Stimulated activated CD8-positive, alpha-beta memory T cell treated with anti-CD3 and anti-CD28 coated beads, Interleukin-7, amount 100 ng/mL, for 24 hours (primary cell): ENCODE measurements at regions not wholly inside any gene's neighbourhood (a gene's known extent, or its start where the extent isn't known, plus 50 kb on each side); places are given as distances from the start of the nearest gene placed in this dataset.
"Not testable (repeated sequence)": the region's sequence is repeated elsewhere in the genome, so short reads cannot be mapped to it uniquely, and the experiment has no call there.

Experiments used
- DNase-seq: peaks from one replicate; pipeline ENCODE4 v3.0.0-alpha.2; 2020; ENCODE audit warnings: low read depth

- no peak for DNase-seq
Measured at GRCh38 chr9:7739595-7739994, 60.0 kb downstream of the DMAC1 start.

GRCh38 chr9:7735311-7735710 lies 64.3 kb downstream of the DMAC1 start:
- no peak for DNase-seq

DNA sequence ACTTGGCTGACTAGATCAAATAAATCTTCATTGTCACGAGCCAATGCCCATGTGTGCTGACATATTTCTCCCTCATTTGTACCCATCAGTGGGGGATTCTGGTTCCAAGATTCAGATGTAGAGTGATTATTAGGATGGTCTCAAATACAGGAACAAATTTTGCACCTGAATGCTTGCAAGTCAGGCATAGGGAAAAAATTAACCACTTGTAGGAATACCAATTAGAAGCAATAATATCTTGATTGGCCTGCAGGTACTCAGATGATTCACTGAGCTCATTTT lies 69.5 kb downstream of the DMAC1 start:
- DNase-seq = no peak

DNA sequence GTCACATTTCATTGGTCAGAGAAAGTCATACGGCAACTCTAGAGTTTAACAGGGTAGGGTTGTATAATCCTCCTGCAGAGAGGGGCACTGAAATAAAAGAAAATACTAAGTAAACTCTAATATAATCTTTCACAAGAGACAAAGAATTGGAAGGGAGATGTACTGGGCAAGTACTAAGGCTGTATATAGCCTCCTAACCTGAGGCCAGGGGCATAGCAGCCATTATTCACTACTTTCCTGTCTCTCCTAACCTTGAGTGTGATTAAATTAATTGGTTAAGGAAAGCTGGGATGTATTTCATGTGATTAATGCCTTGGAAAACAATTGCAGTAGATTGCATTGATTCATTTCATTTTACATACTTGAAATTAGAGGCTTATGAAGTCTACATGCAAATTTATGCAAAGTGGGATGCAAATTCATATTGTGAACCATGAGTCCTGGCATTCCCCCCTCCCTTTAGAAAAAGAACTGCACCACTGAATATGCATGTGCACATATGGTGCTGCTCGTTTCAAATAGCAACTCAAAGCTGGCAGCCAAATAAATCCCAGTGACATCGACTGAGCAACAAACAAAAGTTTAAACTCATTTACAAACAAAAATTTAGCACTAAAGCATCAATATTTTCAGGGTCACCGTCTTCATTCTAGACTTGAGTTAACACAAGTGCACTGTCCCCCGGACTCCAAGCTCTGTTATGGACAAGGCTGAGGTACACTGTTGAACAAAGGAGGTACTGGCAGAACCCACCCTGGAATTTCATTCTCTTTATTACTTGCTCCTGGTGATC lies 70.0 kb downstream of the DMAC1 start:
- no peak for DNase-seq

- DNase-seq = no peak
Measured at GRCh38 chr9:7721291-7721690, 78.3 kb downstream of the DMAC1 start.

DNA sequence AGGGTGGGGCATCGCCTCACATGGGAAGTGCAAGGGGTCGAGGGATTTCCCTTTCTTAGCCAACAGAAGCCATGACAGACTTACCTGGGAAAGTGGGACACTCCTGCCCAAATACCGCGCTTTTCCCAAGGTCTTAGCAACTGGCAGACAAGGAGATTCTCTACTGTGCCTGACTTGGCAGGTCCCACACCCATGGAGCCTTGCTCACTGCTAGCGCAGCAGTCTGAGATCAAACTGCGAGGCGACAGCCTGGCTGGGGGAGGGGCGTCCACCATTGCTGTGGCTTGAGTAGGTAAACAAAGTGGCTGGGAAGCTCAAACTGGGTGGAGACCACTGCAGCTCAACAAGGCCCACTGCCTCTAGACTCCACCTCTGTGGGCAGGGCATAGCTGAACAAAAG lies 86.5 kb downstream of the DMAC1 start:
- DNase-seq = not testable (repeated sequence)

DNA sequence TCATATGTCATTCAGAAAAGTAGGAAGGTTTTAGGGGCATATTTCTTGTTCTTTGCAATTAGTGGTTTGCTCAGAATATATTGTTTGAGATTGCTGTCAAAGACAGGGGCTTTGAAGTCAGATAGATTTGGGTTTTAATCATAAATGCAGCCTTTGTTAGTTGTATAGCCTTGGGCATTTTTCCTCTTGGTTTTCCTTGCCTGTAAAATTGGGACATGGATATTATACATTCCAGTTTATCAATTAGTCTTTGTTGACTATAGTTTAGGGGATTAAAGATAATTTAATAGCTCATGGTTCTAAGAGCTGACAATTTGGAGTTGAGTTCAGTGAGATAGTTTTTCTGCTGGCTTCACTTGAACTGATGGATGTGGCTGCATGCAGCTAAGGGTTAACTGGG lies 88.9 kb downstream of the DMAC1 start:
- no peak for DNase-seq

- DNase-seq = no peak
Measured at GRCh38 chr9:7707934-7708333, 91.6 kb downstream of the DMAC1 start.

DNA sequence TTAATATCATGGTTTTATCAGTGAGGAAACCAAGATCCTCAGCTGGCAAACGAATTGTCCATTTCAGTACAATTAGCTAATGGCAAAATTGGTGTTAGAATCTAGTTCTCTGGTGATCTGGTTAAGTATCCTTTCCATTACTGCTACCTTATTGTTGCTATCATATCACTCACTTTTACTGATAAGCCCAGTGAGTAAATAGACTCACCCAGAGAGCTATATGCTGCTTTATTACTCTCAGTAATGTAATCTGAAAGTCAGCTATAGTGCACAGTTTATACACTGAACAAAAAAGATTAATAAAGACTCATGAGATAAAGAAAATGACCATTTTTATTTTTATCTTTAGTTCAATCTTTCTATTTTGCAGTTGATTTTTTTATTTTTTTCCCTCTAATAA lies 95.0 kb downstream of the DMAC1 start:
- no peak for DNase-seq

DNA sequence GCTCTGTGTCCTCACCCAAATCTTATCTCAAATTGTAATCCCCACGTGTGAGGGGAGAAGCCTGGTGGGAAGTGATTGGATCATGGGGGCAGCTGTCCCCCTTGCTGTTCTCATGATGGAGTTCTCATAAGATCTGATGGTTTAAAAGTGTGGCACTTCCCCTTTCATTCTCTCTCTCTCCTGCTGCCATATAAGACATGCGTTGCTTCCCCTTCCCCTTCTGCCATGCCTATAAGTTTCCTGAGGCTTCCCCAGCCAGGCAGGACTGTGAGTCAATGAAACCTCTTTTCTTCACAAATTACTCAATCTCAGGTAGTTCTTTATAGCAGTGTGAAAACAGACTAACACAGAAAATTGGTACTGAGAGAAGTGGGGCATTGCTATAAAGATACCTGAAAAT lies 107.7 kb downstream of the DMAC1 start:
- no peak for DNase-seq

- no peak for DNase-seq
Measured at GRCh38 chr9:7690014-7690413, 109.6 kb downstream of the DMAC1 start.

- no peak for DNase-seq
Measured at GRCh38 chr9:7688626-7689025, 111.0 kb downstream of the DMAC1 start.

- DNase-seq = no peak
Measured at GRCh38 chr9:7676609-7677156, 122.9 kb downstream of the DMAC1 start.

GRCh38 chr9:7671847-7672246 lies 127.7 kb downstream of the DMAC1 start:
- DNase-seq = no peak

DNA sequence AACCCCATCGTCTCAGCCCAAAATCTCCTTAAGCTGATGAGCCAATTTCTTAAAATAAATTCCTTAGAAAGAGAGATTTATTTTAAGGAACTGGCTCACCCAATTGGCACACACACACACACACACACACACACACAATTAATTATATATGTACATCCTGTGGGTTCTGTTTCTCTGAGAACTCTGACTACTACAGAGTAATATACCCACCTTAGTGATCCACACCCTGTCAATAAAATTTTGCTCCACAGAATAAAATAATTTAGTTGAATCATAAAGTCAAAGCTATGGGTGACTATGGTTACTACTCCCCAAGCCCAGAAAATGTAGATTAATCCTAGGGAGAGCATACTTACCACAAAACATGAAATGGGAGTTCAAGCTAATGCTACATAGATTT lies 131.0 kb downstream of the DMAC1 start:
- DNase-seq = no peak

- no peak for DNase-seq
Measured at GRCh38 chr9:7665874-7666273, 133.7 kb downstream of the DMAC1 start.

DNA sequence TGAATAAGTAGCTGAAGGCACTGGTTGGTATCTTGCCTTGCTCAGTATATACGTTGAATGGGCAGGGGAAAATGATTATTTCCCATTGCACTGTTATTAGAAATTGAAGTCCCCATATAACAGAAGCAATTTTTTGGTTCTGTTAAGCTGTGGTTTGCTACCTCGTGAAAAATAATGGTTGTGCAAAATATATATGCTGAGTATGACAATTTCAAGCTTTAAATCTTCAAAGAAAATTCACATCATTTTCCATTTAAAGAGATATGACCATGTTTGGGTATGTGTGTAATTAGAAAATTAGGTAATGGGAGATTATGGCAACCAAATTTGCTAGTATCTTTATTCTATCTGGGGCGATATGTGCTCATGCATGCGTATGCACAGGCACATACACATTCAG lies 139.8 kb downstream of the DMAC1 start:
- DNase-seq = no peak

DNA sequence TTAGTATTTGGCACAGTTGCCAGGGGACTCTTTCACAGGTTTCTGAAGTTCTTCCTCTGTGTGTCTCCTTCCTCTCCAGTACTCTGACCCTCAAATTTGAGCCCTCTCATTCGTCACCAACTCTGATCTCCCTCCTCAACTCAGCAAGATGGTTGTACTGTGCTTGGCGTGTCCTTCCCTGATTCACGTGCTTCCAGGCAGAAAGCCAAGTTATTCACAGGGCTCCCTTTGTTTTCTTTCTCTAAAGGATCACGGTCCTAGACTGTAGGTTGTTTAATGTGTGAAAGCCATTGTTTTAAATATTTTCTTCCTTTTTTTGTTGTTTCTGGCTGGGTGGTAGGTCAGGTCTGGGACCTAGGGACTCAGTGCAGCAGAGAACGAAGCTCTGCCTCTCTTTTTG lies 142.9 kb downstream of the DMAC1 start:
- DNase-seq = no peak

GRCh38 chr9:7653262-7653661 lies 146.3 kb downstream of the DMAC1 start:
- no peak for DNase-seq

GRCh38 chr9:7640231-7640630 lies 159.3 kb downstream of the DMAC1 start:
- DNase-seq = no peak

DNA sequence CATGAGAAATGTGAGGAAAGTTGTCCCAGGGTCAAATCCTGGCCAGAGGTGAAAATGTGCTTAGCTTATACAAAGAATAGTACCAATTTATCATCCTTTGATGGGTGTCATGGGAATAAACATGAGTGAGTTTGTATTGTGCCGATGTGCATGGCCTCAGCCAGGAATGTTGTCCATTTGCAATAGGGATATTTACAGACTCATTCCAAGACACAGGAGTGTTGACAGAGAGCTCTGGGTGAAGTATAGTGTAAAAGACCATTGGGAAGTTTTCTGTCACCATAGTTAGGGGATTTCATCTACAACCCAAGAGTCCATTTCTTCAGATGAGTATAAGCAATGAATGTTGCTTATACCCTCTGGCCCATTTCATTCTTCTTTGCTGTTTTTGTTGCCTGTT lies 160.1 kb downstream of the DMAC1 start:
- DNase-seq = no peak

DNA sequence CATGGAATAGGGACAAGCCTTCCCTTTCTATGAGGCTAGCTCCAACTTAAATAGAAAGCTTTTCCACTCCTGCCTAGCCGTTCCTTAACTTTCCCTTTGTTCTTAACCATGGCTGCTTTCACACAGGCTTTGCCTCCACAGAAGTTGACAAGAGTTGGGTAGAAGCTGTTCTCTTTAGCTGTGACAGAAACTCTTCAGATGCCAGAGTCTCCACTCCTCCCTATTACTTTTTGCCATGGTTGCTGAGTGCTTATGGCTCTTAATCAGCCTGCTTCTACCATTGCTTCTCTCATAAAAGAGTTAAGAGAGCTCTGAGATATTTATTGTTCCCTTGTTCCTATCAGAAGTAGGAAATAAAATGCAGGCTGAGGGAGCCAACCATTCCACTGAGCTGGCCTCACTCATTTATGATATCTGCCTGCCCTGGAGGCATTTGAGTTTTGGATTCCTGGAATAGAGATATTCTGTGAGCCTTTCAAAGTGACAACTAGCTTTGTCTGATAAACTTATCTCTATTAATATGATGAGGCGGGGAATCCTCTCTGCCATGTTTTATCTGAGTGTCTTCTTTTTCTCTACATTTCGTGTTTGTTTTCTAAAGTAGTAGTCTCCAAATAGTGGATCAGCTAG lies 162.6 kb downstream of the DMAC1 start:
- DNase-seq = no peak

- no peak for DNase-seq
Measured at GRCh38 chr9:7636309-7636708, 163.3 kb downstream of the DMAC1 start.

DNA sequence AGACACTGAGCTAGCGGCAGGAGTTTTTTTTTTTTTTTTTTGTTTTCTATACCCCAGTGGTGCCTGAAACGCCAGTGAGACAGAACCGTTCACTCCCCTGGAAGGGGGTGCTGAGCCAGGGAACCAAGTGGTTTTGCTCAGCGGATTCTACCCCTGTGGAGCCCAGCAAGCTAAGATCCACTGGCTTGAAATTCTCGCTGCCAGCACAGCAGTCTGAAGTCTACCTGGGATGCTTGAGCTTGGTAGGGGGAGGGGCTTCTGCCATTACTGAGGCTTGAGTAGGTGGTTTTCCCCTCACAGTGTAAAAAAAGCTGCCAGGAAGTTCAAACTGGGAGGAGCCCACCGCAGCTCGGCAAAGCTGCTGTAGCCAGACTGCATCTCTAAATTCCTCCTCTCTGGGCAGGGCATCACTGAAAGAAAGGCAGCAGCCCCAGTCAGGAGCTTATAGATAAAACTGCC lies 173.0 kb downstream of the DMAC1 start:
- not testable (repeated sequence) for DNase-seq
